ENCODE measurements at regions not wholly inside any gene's neighbourhood (a gene's known extent, or its start where the extent isn't known, plus 50 kb on each side); places are given as distances from the start of the nearest gene placed in this dataset.

DNA sequence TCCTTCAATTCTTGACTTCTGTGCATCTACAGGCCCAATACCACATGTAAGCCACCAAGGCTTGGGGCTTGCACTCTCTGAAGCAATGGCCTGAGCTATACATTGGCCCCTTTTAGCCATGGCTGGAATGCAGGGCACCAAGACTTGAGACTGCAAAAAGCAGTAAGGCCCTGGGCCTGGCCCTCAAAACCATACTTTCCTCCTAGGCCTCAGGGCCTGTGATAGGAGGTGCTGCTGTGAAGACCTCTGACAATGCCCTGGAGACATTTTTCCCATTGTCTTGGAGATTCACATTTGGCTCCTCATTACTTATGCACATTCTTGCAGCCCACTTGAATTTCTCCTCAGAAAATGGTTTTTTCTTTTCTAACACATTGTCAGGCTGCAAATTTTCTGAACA, 68.5 kb upstream of the FSTL5 start:
- no peak for TF ChIP-seq POLR2A (IDR thresholded peaks at IDR 0.05)
- TF ChIP-seq, protein P1, sequence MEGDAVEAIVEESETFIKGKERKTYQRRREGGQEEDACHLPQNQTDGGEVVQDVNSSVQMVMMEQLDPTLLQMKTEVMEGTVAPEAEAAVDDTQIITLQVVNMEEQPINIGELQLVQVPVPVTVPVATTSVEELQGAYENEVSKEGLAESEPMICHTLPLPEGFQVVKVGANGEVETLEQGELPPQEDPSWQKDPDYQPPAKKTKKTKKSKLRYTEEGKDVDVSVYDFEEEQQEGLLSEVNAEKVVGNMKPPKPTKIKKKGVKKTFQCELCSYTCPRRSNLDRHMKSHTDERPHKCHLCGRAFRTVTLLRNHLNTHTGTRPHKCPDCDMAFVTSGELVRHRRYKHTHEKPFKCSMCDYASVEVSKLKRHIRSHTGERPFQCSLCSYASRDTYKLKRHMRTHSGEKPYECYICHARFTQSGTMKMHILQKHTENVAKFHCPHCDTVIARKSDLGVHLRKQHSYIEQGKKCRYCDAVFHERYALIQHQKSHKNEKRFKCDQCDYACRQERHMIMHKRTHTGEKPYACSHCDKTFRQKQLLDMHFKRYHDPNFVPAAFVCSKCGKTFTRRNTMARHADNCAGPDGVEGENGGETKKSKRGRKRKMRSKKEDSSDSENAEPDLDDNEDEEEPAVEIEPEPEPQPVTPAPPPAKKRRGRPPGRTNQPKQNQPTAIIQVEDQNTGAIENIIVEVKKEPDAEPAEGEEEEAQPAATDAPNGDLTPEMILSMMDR (IDR thresholded peaks at IDR 0.05 in 8 of 11, conservative IDR thresholded peaks at IDR 0.05 in 3 of 11) = no peak
- TF ChIP-seq POLR2AphosphoS5 (IDR thresholded peaks at IDR 0.05) = no peak

Data from spleen (tissue), 7 donors.